ENCODE measurements at regions not wholly inside any gene's neighbourhood (a gene's known extent, or its start where the extent isn't known, plus 50 kb on each side); places are given as distances from the start of the nearest gene placed in this dataset.

GRCh38 chr6:148274809-148275208, 67.8 kb upstream of the SASH1 start:
- TF ChIP-seq CTCF (IDR thresholded peaks at IDR 0.05; ENCODE audit: insufficient read depth, low read depth, low read length) = no peak
- no peak for TF ChIP-seq EZH2 (IDR thresholded peaks at IDR 0.05; ENCODE audit: insufficient read depth, low read length)

Data from astrocyte (in vitro differentiated cells and primary cell).